ENCODE measurements at regions not wholly inside any gene's neighbourhood (a gene's known extent, or its start where the extent isn't known, plus 50 kb on each side); places are given as distances from the start of the nearest gene placed in this dataset.

GRCh38 chr20:39878320-39878719 lies 810.7 kb downstream of the MAFB start:
- H3K27me3 ChIP-seq, result peaks cover 0 to 8% (median 0%) of the 10 kb centered on the region in 3 donors
- TF ChIP-seq CTCF (IDR thresholded peaks at IDR 0.05), result no peak
- no peak for TF ChIP-seq POLR2AphosphoS5 (IDR thresholded peaks at IDR 0.05)
- no peak for TF ChIP-seq POLR2A (IDR thresholded peaks at IDR 0.05)
- TF ChIP-seq EP300 (IDR thresholded peaks at IDR 0.05), result no peak
- no peak overlapping the region for H3K4me3 ChIP-seq
- no peak for DNase-seq
- WGBS, 5 donors, result 40 to 50% (median 47%) methylated on average over 2 of the region's 2 CpGs
- intact Hi-C loops (cut with DNase I; ENCODE audit: low total_unique reads), result no loop called here
- H3K9me3 ChIP-seq, result no peaks in the 10 kb centered on the region
- no peaks in the 10 kb centered on the region for H3K36me3 ChIP-seq
- no peak overlapping the region for H3K27ac ChIP-seq
- peaks cover 0 to 16% (median 4%) of the 10 kb centered on the region in 4 donors for H3K4me1 ChIP-seq

- intact Hi-C loops (cut with DNase I; ENCODE audit: low total_unique reads), result no loop called here
- WGBS, 5 donors, result 39 to 47% (median 45%) methylated on average over 2 of the region's 2 CpGs
- H3K27me3 ChIP-seq, result peaks cover 0 to 8% (median 0%) of the 10 kb centered on the region in 3 donors
- no peak for DNase-seq
- H3K36me3 ChIP-seq, result no peaks in the 10 kb centered on the region
- H3K9me3 ChIP-seq, result no peaks in the 10 kb centered on the region
- no peak overlapping the region for H3K27ac ChIP-seq
- no peak for TF ChIP-seq POLR2AphosphoS5 (IDR thresholded peaks at IDR 0.05)
- TF ChIP-seq CTCF (IDR thresholded peaks at IDR 0.05), result no peak
- TF ChIP-seq POLR2A (IDR thresholded peaks at IDR 0.05), result no peak
- TF ChIP-seq EP300 (IDR thresholded peaks at IDR 0.05), result no peak
- H3K4me1 ChIP-seq, result peaks cover 0 to 16% (median 4%) of the 10 kb centered on the region in 4 donors
- no peak overlapping the region for H3K4me3 ChIP-seq
Measured at GRCh38 chr20:39877788-39878187, 811.2 kb downstream of the MAFB start.

GRCh38 chr20:39876976-39877635 lies 811.9 kb downstream of the MAFB start:
- H3K4me1 ChIP-seq, result peaks cover 0 to 16% (median 4%) of the 10 kb centered on the region in 4 donors
- 22 to 47% (median 26%) methylated on average over 10 of the region's 10 CpGs for WGBS, 5 donors
- TF ChIP-seq CTCF (IDR thresholded peaks at IDR 0.05), result no peak
- no peak for TF ChIP-seq EP300 (IDR thresholded peaks at IDR 0.05)
- no peak for TF ChIP-seq POLR2AphosphoS5 (IDR thresholded peaks at IDR 0.05)
- no peak for TF ChIP-seq POLR2A (IDR thresholded peaks at IDR 0.05)
- H3K36me3 ChIP-seq, result no peaks in the 10 kb centered on the region
- no peak overlapping the region for H3K4me3 ChIP-seq
- DNase-seq, result peak in 1 of 2 donors; percentile 63
- H3K27me3 ChIP-seq, result peaks cover 0 to 8% (median 0%) of the 10 kb centered on the region in 3 donors
- H3K9me3 ChIP-seq, result no peaks in the 10 kb centered on the region
- intact Hi-C loops (cut with DNase I; ENCODE audit: low total_unique reads), result no loop called here
- H3K27ac ChIP-seq, result no peak overlapping the region

- H3K9me3 ChIP-seq, result no peaks in the 10 kb centered on the region
- peaks cover 0 to 8% (median 0%) of the 10 kb centered on the region in 3 donors for H3K27me3 ChIP-seq
- DNase-seq, result no peak
- no peak for TF ChIP-seq EP300 (IDR thresholded peaks at IDR 0.05)
- no peak for TF ChIP-seq CTCF (IDR thresholded peaks at IDR 0.05)
- intact Hi-C loops (cut with DNase I; ENCODE audit: low total_unique reads), result no loop called here
- WGBS, 5 donors, result 62 to 69% (median 63%) methylated on average over 3 of the region's 3 CpGs
- H3K36me3 ChIP-seq, result no peaks in the 10 kb centered on the region
- H3K27ac ChIP-seq, result no peak overlapping the region
- H3K4me3 ChIP-seq, result no peak overlapping the region
- peaks cover 0 to 16% (median 4%) of the 10 kb centered on the region in 4 donors for H3K4me1 ChIP-seq
Measured at GRCh38 chr20:39875492-39876110, 813.4 kb downstream of the MAFB start.

Measured in stomach (tissue), 8 donors.